ENCODE measurements at regions not wholly inside any gene's neighbourhood (a gene's known extent, or its start where the extent isn't known, plus 50 kb on each side); places are given as distances from the start of the nearest gene placed in this dataset.
"Not testable (repeated sequence)": the region's sequence is repeated elsewhere in the genome, so short reads cannot be mapped to it uniquely, and the experiment has no call there.

- TF ChIP-seq, protein P1, sequence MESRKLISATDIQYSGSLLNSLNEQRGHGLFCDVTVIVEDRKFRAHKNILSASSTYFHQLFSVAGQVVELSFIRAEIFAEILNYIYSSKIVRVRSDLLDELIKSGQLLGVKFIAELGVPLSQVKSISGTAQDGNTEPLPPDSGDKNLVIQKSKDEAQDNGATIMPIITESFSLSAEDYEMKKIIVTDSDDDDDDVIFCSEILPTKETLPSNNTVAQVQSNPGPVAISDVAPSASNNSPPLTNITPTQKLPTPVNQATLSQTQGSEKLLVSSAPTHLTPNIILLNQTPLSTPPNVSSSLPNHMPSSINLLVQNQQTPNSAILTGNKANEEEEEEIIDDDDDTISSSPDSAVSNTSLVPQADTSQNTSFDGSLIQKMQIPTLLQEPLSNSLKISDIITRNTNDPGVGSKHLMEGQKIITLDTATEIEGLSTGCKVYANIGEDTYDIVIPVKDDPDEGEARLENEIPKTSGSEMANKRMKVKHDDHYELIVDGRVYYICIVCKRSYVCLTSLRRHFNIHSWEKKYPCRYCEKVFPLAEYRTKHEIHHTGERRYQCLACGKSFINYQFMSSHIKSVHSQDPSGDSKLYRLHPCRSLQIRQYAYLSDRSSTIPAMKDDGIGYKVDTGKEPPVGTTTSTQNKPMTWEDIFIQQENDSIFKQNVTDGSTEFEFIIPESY (IDR thresholded peaks at IDR 0.05) = peak; percentile 50
- TF ChIP-seq EGR1 (IDR thresholded peaks at IDR 0.05; ENCODE audit: low read depth in 2 of 2) = no peak
- peak; percentile 45 to 56 for TF ChIP-seq RAD21 (IDR thresholded peaks at IDR 0.05)
- TF ChIP-seq TAF1 (conservative IDR thresholded peaks at IDR 0.05) = no peak
- TF ChIP-seq FOXA2 (IDR thresholded peaks at IDR 0.05) = peak; percentile 67
Observed at GRCh38 chr5:166726406-166726805, 1565.0 kb upstream of the WWC1 start (continued).

- 77% methylated on average over 4 of the region's 4 CpGs for WGBS
- H3K9ac ChIP-seq (ENCODE audit: low read depth in 1 of 2, low read length in 2 of 2) = not testable (repeated sequence)
Observed at GRCh38 chr5:166742951-166743350, 1548.5 kb upstream of the WWC1 start.

DNA sequence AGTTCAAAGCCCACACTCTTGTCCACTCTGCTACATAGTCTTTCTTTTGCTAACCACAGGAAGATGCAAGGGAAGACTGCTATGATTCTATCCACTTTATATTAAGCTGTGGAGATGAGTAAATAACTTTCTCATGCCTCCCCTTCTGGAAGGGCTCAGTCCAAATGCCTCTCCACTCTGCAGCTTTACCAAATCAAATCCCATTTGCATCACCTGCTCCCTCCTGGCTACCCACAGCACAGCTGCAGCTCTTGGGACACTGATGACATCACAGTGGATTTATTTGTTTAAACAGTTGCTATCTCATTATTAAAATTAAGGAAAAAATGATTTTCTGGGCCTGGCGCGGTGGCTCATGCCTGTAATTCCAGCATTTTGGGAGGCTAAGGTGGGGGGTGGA is 1544.9 kb upstream of the WWC1 start:
- no peak overlapping the region for H3K9ac ChIP-seq (ENCODE audit: low read depth in 1 of 2, low read length in 2 of 2)
- no peak overlapping the region for H3K27ac ChIP-seq (ENCODE audit: low read depth in 1 of 2, low read length in 2 of 2)
- TF ChIP-seq RAD21 (IDR thresholded peaks at IDR 0.05) = no peak
- TF ChIP-seq HNF4G (IDR thresholded peaks at IDR 0.05) = no peak
- no peak for TF ChIP-seq NR2F2 (IDR thresholded peaks at IDR 0.05)
- TF ChIP-seq, protein P2, sequence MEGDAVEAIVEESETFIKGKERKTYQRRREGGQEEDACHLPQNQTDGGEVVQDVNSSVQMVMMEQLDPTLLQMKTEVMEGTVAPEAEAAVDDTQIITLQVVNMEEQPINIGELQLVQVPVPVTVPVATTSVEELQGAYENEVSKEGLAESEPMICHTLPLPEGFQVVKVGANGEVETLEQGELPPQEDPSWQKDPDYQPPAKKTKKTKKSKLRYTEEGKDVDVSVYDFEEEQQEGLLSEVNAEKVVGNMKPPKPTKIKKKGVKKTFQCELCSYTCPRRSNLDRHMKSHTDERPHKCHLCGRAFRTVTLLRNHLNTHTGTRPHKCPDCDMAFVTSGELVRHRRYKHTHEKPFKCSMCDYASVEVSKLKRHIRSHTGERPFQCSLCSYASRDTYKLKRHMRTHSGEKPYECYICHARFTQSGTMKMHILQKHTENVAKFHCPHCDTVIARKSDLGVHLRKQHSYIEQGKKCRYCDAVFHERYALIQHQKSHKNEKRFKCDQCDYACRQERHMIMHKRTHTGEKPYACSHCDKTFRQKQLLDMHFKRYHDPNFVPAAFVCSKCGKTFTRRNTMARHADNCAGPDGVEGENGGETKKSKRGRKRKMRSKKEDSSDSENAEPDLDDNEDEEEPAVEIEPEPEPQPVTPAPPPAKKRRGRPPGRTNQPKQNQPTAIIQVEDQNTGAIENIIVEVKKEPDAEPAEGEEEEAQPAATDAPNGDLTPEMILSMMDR (IDR thresholded peaks at IDR 0.05; ENCODE audit: low read depth, low read length, missing input control) = no peak
- no peak for TF ChIP-seq GABPA (IDR thresholded peaks at IDR 0.05 in 1 of 2, conservative IDR thresholded peaks at IDR 0.05 in 1 of 2)
- TF ChIP-seq HNF4A (conservative IDR thresholded peaks at IDR 0.05) = no peak
- TF ChIP-seq FOXA2 (IDR thresholded peaks at IDR 0.05) = no peak
- TF ChIP-seq MAX (IDR thresholded peaks at IDR 0.05) = no peak
- no peak for TF ChIP-seq TAF1 (conservative IDR thresholded peaks at IDR 0.05)
- TF ChIP-seq SP1 (IDR thresholded peaks at IDR 0.05) = no peak
- no peak for TF ChIP-seq JUND (IDR thresholded peaks at IDR 0.05)
- TF ChIP-seq, protein P1 (IDR thresholded peaks at IDR 0.05) = no peak
- TF ChIP-seq ATF3 (IDR thresholded peaks at IDR 0.05) = no peak
- no peak for TF ChIP-seq YY1 (IDR thresholded peaks at IDR 0.05)
- no peak for TF ChIP-seq FOXA1 (IDR thresholded peaks at IDR 0.05)
- TF ChIP-seq EGR1 (IDR thresholded peaks at IDR 0.05; ENCODE audit: low read depth in 2 of 2) = no peak
- no peak for TF ChIP-seq RXRA (IDR thresholded peaks at IDR 0.05)
- H3K4me1 ChIP-seq (ENCODE audit: control insufficient read depth in 4 of 4, insufficient read depth in 4 of 4, low read length in 3 of 4) = no peaks in the 10 kb centered on the region
- 99% methylated on average over 2 of the region's 2 CpGs for WGBS
- H3K9me3 ChIP-seq (ENCODE audit: control insufficient read depth in 4 of 4, low read length in 3 of 4) = no peaks in the 10 kb centered on the region
- H3K36me3 ChIP-seq (ENCODE audit: control insufficient read depth in 4 of 4, insufficient read depth in 3 of 4, low read depth in 1 of 4, low read length in 3 of 4) = no peaks in the 10 kb centered on the region
- no peaks in the 10 kb centered on the region for H3K27me3 ChIP-seq (ENCODE audit: control insufficient read depth in 4 of 4, insufficient read depth in 4 of 4, low read length in 3 of 4)
- no peak for DNase-seq (ENCODE audit: low spot score)
- H3K4me3 ChIP-seq (ENCODE audit: low read depth in 1 of 3, low read length in 3 of 3) = no peak overlapping the region

More at GRCh38 chr5:166742951-166743350, 1548.5 kb upstream of the WWC1 start:
- not testable (repeated sequence) for DNase-seq (ENCODE audit: low spot score); H3K4me1 ChIP-seq (ENCODE audit: control insufficient read depth in 4 of 4, insufficient read depth in 4 of 4, low read length in 3 of 4); H3K36me3 ChIP-seq (ENCODE audit: control insufficient read depth in 4 of 4, insufficient read depth in 3 of 4, low read depth in 1 of 4, low read length in 3 of 4); H3K9me3 ChIP-seq (ENCODE audit: control insufficient read depth in 4 of 4, low read length in 3 of 4); H3K27me3 ChIP-seq (ENCODE audit: control insufficient read depth in 4 of 4, insufficient read depth in 4 of 4, low read length in 3 of 4); H3K4me3 ChIP-seq (ENCODE audit: low read depth in 1 of 3, low read length in 3 of 3); H3K27ac ChIP-seq (ENCODE audit: low read depth in 1 of 2, low read length in 2 of 2)

Data from liver (tissue), 8 donors.